ENCODE measurements at regions not wholly inside any gene's neighbourhood (a gene's known extent, or its start where the extent isn't known, plus 50 kb on each side); places are given as distances from the start of the nearest gene placed in this dataset.

- ATAC-seq: no peak
- TF ChIP-seq GLIS3 (CRISPR knock-in tag; IDR thresholded peaks at IDR 0.05): no peak
- no peak for TF ChIP-seq ESRRG (CRISPR knock-in tag; IDR thresholded peaks at IDR 0.05)
- no peak for TF ChIP-seq PPARA (CRISPR knock-in tag; IDR thresholded peaks at IDR 0.05; ENCODE audit: borderline replicate concordance)
- TF ChIP-seq ZFP3 (CRISPR knock-in tag; IDR thresholded peaks at IDR 0.05): no peak
- TF ChIP-seq CSRNP3 (CRISPR knock-in tag; IDR thresholded peaks at IDR 0.05): no peak
Observed at GRCh38 chr20:40749985-40750506, 61.0 kb upstream of the MAFB start.

DNA sequence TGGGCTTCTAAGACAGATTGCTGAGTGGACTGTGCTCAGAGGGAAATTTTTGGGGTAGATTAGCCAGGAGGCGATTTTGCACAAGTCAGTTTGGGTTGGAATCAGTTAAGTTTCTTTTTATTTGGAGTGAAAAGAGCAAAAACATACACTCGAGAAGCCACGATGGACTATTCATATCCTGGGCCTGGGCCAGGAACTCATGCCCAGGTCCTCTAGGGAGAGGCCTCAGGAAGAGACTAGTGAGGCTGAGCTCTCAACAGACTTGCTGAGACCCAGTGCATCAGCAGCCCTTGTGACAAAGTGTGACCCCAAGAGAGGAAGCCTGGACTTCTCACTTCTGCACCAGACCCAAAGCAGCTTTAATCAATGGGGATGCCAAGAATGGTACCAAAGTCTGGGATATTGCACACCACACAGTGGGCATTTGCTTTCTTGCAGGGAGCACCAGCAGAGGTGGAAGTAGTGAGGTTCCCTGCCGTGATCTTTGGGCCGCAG lies 61.6 kb upstream of the MAFB start:
- no peak for ATAC-seq
- TF ChIP-seq CSRNP3 (CRISPR knock-in tag; IDR thresholded peaks at IDR 0.05) (no peak), ZNF8 (CRISPR knock-in tag; IDR thresholded peaks at IDR 0.05) (no peak), BACH2 (CRISPR knock-in tag; IDR thresholded peaks at IDR 0.05; ENCODE audit: borderline replicate concordance) (no peak), TCF4 (CRISPR knock-in tag; IDR thresholded peaks at IDR 0.05; ENCODE audit: borderline replicate concordance) (no peak), CSDC2 (CRISPR knock-in tag; IDR thresholded peaks at IDR 0.05) (no peak), ARNTL (CRISPR knock-in tag; IDR thresholded peaks at IDR 0.05; ENCODE audit: borderline replicate concordance, low read depth) (no peak), TOX (CRISPR knock-in tag; IDR thresholded peaks at IDR 0.05; ENCODE audit: borderline replicate concordance) (no peak), ZC3H10 (CRISPR knock-in tag; IDR thresholded peaks at IDR 0.05) (no peak), SNAI2 (CRISPR knock-in tag; IDR thresholded peaks at IDR 0.05) (no peak), OSR1 (CRISPR knock-in tag; IDR thresholded peaks at IDR 0.05) (no peak), PATZ1 (CRISPR knock-in tag; IDR thresholded peaks at IDR 0.05; ENCODE audit: borderline replicate concordance) (no peak), ZFP30 (CRISPR knock-in tag; IDR thresholded peaks at IDR 0.05) (no peak), GLIS3 (CRISPR knock-in tag; IDR thresholded peaks at IDR 0.05) (no peak), ESRRG (CRISPR knock-in tag; IDR thresholded peaks at IDR 0.05) (no peak)

- no peak for TF ChIP-seq ARNTL (CRISPR knock-in tag; IDR thresholded peaks at IDR 0.05; ENCODE audit: borderline replicate concordance, low read depth)
- no peak for TF ChIP-seq GLIS3 (CRISPR knock-in tag; IDR thresholded peaks at IDR 0.05)
- TF ChIP-seq BACH2 (CRISPR knock-in tag; IDR thresholded peaks at IDR 0.05; ENCODE audit: borderline replicate concordance): no peak
- TF ChIP-seq, protein P1, sequence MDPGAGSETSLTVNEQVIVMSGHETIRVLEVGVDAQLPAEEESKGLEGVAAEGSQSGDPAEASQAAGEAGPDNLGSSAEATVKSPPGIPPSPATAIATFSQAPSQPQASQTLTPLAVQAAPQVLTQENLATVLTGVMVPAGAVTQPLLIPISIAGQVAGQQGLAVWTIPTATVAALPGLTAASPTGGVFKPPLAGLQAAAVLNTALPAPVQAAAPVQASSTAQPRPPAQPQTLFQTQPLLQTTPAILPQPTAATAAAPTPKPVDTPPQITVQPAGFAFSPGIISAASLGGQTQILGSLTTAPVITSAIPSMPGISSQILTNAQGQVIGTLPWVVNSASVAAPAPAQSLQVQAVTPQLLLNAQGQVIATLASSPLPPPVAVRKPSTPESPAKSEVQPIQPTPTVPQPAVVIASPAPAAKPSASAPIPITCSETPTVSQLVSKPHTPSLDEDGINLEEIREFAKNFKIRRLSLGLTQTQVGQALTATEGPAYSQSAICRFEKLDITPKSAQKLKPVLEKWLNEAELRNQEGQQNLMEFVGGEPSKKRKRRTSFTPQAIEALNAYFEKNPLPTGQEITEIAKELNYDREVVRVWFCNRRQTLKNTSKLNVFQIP (CRISPR knock-in tag; IDR thresholded peaks at IDR 0.05; ENCODE audit: borderline replicate concordance, low read depth): no peak
- no peak for TF ChIP-seq ZNF565 (CRISPR knock-in tag; conservative IDR thresholded peaks at IDR 0.05; ENCODE audit: low read depth)
- no peak for TF ChIP-seq CSDC2 (CRISPR knock-in tag; IDR thresholded peaks at IDR 0.05)
- no peak for TF ChIP-seq OSR1 (CRISPR knock-in tag; IDR thresholded peaks at IDR 0.05)
- no peak for TF ChIP-seq CSRNP3 (CRISPR knock-in tag; IDR thresholded peaks at IDR 0.05)
- TF ChIP-seq ZFP30 (CRISPR knock-in tag; IDR thresholded peaks at IDR 0.05): no peak
- no peak for TF ChIP-seq ZFP3 (CRISPR knock-in tag; IDR thresholded peaks at IDR 0.05)
- TF ChIP-seq ISL1 (CRISPR knock-in tag; IDR thresholded peaks at IDR 0.05): no peak
- no peak for TF ChIP-seq ZNF8 (CRISPR knock-in tag; IDR thresholded peaks at IDR 0.05)
- no peak for TF ChIP-seq ZNF70 (CRISPR knock-in tag; IDR thresholded peaks at IDR 0.05)
- no peak for TF ChIP-seq TOX (CRISPR knock-in tag; IDR thresholded peaks at IDR 0.05; ENCODE audit: borderline replicate concordance)
- TF ChIP-seq, protein P2, sequence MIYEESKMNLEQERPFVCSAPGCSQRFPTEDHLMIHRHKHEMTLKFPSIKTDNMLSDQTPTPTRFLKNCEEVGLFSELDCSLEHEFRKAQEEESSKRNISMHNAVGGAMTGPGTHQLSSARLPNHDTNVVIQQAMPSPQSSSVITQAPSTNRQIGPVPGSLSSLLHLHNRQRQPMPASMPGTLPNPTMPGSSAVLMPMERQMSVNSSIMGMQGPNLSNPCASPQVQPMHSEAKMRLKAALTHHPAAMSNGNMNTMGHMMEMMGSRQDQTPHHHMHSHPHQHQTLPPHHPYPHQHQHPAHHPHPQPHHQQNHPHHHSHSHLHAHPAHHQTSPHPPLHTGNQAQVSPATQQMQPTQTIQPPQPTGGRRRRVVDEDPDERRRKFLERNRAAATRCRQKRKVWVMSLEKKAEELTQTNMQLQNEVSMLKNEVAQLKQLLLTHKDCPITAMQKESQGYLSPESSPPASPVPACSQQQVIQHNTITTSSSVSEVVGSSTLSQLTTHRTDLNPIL (CRISPR knock-in tag; IDR thresholded peaks at IDR 0.05; ENCODE audit: low read depth): no peak
- TF ChIP-seq PPARA (CRISPR knock-in tag; IDR thresholded peaks at IDR 0.05; ENCODE audit: borderline replicate concordance): no peak
- TF ChIP-seq ESRRG (CRISPR knock-in tag; IDR thresholded peaks at IDR 0.05): no peak
- TF ChIP-seq, protein P3, sequence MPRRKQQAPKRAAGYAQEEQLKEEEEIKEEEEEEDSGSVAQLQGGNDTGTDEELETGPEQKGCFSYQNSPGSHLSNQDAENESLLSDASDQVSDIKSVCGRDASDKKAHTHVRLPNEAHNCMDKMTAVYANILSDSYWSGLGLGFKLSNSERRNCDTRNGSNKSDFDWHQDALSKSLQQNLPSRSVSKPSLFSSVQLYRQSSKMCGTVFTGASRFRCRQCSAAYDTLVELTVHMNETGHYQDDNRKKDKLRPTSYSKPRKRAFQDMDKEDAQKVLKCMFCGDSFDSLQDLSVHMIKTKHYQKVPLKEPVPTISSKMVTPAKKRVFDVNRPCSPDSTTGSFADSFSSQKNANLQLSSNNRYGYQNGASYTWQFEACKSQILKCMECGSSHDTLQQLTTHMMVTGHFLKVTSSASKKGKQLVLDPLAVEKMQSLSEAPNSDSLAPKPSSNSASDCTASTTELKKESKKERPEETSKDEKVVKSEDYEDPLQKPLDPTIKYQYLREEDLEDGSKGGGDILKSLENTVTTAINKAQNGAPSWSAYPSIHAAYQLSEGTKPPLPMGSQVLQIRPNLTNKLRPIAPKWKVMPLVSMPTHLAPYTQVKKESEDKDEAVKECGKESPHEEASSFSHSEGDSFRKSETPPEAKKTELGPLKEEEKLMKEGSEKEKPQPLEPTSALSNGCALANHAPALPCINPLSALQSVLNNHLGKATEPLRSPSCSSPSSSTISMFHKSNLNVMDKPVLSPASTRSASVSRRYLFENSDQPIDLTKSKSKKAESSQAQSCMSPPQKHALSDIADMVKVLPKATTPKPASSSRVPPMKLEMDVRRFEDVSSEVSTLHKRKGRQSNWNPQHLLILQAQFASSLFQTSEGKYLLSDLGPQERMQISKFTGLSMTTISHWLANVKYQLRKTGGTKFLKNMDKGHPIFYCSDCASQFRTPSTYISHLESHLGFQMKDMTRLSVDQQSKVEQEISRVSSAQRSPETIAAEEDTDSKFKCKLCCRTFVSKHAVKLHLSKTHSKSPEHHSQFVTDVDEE (CRISPR knock-in tag; IDR thresholded peaks at IDR 0.05): no peak
- TF ChIP-seq ZC3H10 (CRISPR knock-in tag; IDR thresholded peaks at IDR 0.05): no peak
- no peak for TF ChIP-seq SNAI2 (CRISPR knock-in tag; IDR thresholded peaks at IDR 0.05)
Observed at GRCh38 chr20:40753472-40753871, 64.4 kb upstream of the MAFB start.

More at GRCh38 chr20:40753472-40753871, 64.4 kb upstream of the MAFB start:
- no peak for ATAC-seq
